SK-N-SH (cell line): ENCODE measurements at regions not wholly inside any gene's neighbourhood (a gene's known extent, or its start where the extent isn't known, plus 50 kb on each side); places are given as distances from the start of the nearest gene placed in this dataset.

ENCODE experiments used
- CTCF ChIA-PET: fragments of 300-600, 350-600 bp; formaldehyde crosslinking; extraction: SDS; loops from one replicate; lab custom pipeline; 2021; lab: Yijun Ruan, JAX
- POLR2A ChIA-PET: fragments of 350-600 bp; sonication (Branson Sonifier 250); formaldehyde crosslinking; extraction: SDS; loops from one replicate; lab custom pipeline; 2020; ENCODE audit warnings: antibody characterized with exemption, inconsistent platforms; lab: Yijun Ruan, JAX
- DNase-seq: peaks from one replicate; pipeline ENCODE4 v3.0.0; 2012
- H2AFZ ChIP-seq: fragments of 200-600 bp; sonication (generic); 2 replicates; pipeline ENCODE4 v1.8.1; 2016; ENCODE audit warnings: antibody characterized with exemption, mild to moderate bottlenecking, low read depth
- H3F3A ChIP-seq: fragments of 200-600 bp; sonication (generic); replicated peaks from 2 replicates; pipeline ENCODE3; 2016; ENCODE audit warnings: antibody characterized with exemption, mild to moderate bottlenecking; ENCODE audit not compliant: insufficient read depth
- H3K27ac ChIP-seq, 2 experiments: fragments of 200-500 bp in 1 of 2; fragments of 200-600 bp in 1 of 2; sonication (Bioruptor generic) in 1 of 2; sonication (generic), shearing (Covaris generic) in 1 of 2; 2 replicates each; pipeline versions ENCODE4 v1.5.1 to v1.6.1; 2014 to 2016; ENCODE audit warnings: low read depth in 2 of 2, inconsistent platforms in 1 of 2, low read length in 1 of 2, mild to moderate bottlenecking in 1 of 2, mixed read lengths in 1 of 2
- H3K27me3 ChIP-seq: fragments of 200-600 bp; sonication (generic), shearing (Covaris generic); 2 replicates; pipeline ENCODE4 v1.6.1; 2016; ENCODE audit warnings: mixed run types; ENCODE audit not compliant: insufficient read depth
- H3K36me3 ChIP-seq, 2 experiments: fragments of 200-500 bp in 1 of 2; fragments of 200-600 bp in 1 of 2; sonication (Bioruptor generic) in 1 of 2; sonication (generic) in 1 of 2; replicated peaks in 1 of 2; 2 replicates each; pipeline versions ENCODE3 to v1.5.1; 2014 to 2016; ENCODE audit warnings: low read length in 1 of 2, mild to moderate bottlenecking in 1 of 2; ENCODE audit not compliant: insufficient read depth in 2 of 2, control insufficient read depth in 1 of 2
- H3K4me1 ChIP-seq, 2 experiments: fragments of 200-500 bp in 1 of 2; fragments of 200-600 bp in 1 of 2; sonication (Bioruptor generic) in 1 of 2; sonication (generic), shearing (Covaris generic) in 1 of 2; 2 replicates each; pipeline versions ENCODE4 v1.5.1 to v1.6.1; 2014 to 2016; ENCODE audit warnings: low read depth in 1 of 2, low read length in 1 of 2, mixed run types in 1 of 2; ENCODE audit not compliant: insufficient read depth in 2 of 2, control insufficient read depth in 1 of 2
- H3K4me2 ChIP-seq: fragments of 200-600 bp; sonication (generic), shearing (Covaris generic); 2 replicates; pipeline ENCODE4 v1.6.1; 2017; ENCODE audit warnings: mixed run types
- H3K4me3 ChIP-seq, 2 experiments: fragments of 200-500 bp in 1 of 2; fragments of 200-600 bp in 1 of 2; sonication (Bioruptor generic) in 1 of 2; sonication (generic), shearing (Covaris generic) in 1 of 2; 2 replicates each; pipeline versions ENCODE4 v1.5.1 to v1.8.1; 2014 to 2016; ENCODE audit warnings: low read depth in 2 of 2, inconsistent platforms in 1 of 2, low read length in 1 of 2, mild to moderate bottlenecking in 1 of 2, mixed read lengths in 1 of 2, moderate library complexity in 1 of 2
- H3K79me2 ChIP-seq: fragments of 200-600 bp; sonication (generic); 2 replicates; pipeline ENCODE4 v1.8.1; 2017; ENCODE audit warnings: mild to moderate bottlenecking; ENCODE audit not compliant: insufficient read depth
- H3K9ac ChIP-seq: fragments of 200-600 bp; sonication (generic); 2 replicates; pipeline ENCODE4 v1.6.1; 2017; ENCODE audit warnings: mixed run types
- H3K9me2 ChIP-seq: fragments of 200-600 bp; sonication (generic); 2 replicates; pipeline ENCODE4 v1.6.1; 2017; ENCODE audit warnings: mixed run types
- H3K9me3 ChIP-seq: fragments of 200-600 bp; sonication (generic); 2 replicates; pipeline ENCODE4 v1.6.1; 2017; ENCODE audit warnings: mixed run types, mild to moderate bottlenecking, moderate library complexity
- H4K20me1 ChIP-seq: fragments of 200-600 bp; sonication (generic); 2 replicates; pipeline ENCODE4 v1.6.1; 2017; ENCODE audit warnings: mild to moderate bottlenecking, mixed run types; ENCODE audit not compliant: insufficient read depth
- CHD2 ChIP-seq: fragments of 150-350 bp; IDR thresholded peaks from 2 replicates; pipeline ENCODE4 v1.6.1; 2018; ENCODE audit warnings: low read length; ENCODE audit not compliant: partially characterized antibody
- EP300 ChIP-seq, 2 experiments: IDR thresholded peaks; 2 replicates each; pipeline versions ENCODE4 v1.4.0 to v1.6.1; 2012; ENCODE audit warnings: borderline replicate concordance in 1 of 2, low read depth in 1 of 2, low read length in 1 of 2
- FOSL2 ChIP-seq: IDR thresholded peaks from 2 replicates; pipeline ENCODE4 v1.4.0; 2012; ENCODE audit warnings: low read depth, mild to moderate bottlenecking, moderate library complexity, borderline replicate concordance
- FOXJ3 ChIP-seq: sonication (generic); formaldehyde crosslinking; IDR thresholded peaks from 2 replicates; pipeline ENCODE4 v1.5.1; 2020; ENCODE audit warnings: mild to moderate bottlenecking, missing genetic modification reagents
- FOXM1 ChIP-seq: IDR thresholded peaks from 2 replicates; pipeline ENCODE4 v1.4.0; 2012; ENCODE audit warnings: low read depth, mild to moderate bottlenecking
- GATA2 ChIP-seq: sonication (generic); formaldehyde crosslinking; IDR thresholded peaks from 2 replicates; pipeline ENCODE4 v1.5.0; 2020; ENCODE audit warnings: mild to moderate bottlenecking, missing genetic modification reagents
- JUND ChIP-seq: IDR thresholded peaks from 2 replicates; pipeline ENCODE4 v1.4.0; 2012
- MXI1 ChIP-seq: IDR thresholded peaks from 2 replicates; pipeline ENCODE4 v1.6.1; 2012; ENCODE audit warnings: mild to moderate bottlenecking, low read depth, low read length, improper control_type of control experiment
- NFIC ChIP-seq: IDR thresholded peaks from 2 replicates; pipeline ENCODE4 v1.4.0; 2012; ENCODE audit warnings: borderline replicate concordance
- NRF1 ChIP-seq: IDR thresholded peaks from 2 replicates; pipeline ENCODE4 v1.6.1; 2012; ENCODE audit warnings: low read depth, mild to moderate bottlenecking, low read length
- POLR2AphosphoS5 ChIP-seq: IDR thresholded peaks from 2 replicates; pipeline ENCODE4 v1.6.1; 2012; ENCODE audit warnings: low read depth, low read length
- RAD21 ChIP-seq: IDR thresholded peaks from 2 replicates; pipeline ENCODE4 v1.6.1; 2012; ENCODE audit warnings: mild to moderate bottlenecking, low read length
- RCOR1 ChIP-seq: fragments of 150-350 bp; IDR thresholded peaks from 2 replicates; pipeline ENCODE4 v1.6.1; 2017; ENCODE audit warnings: antibody characterized with exemption, low read length
- RFX5 ChIP-seq: IDR thresholded peaks from 2 replicates; pipeline ENCODE4 v1.6.1; 2012; ENCODE audit warnings: mild to moderate bottlenecking, improper control_type of control experiment, low read length
- SIN3A ChIP-seq: IDR thresholded peaks from 2 replicates; pipeline ENCODE4 v1.6.1; 2012; ENCODE audit warnings: low read depth, mild to moderate bottlenecking, low read length, moderate library complexity, borderline replicate concordance
- SMC3 ChIP-seq: IDR thresholded peaks from 2 replicates; pipeline ENCODE4 v1.6.1; 2012; ENCODE audit warnings: low read depth, low read length, improper control_type of control experiment
- TCF12 ChIP-seq: IDR thresholded peaks from 2 replicates; pipeline ENCODE4 v1.4.0; 2012
- USF1 ChIP-seq: IDR thresholded peaks from 2 replicates; pipeline ENCODE4 v1.4.0; 2012; ENCODE audit warnings: low read depth, borderline replicate concordance
- WGBS: methylation state at CpG from one replicate; pipeline ENCODE4 v1.1.6; 2017; ENCODE audit warnings: low lambda C conversion rate; 5-methylcytosine and 5-hydroxymethylcytosine counted together
- TF ChIP-seq, protein P1 (sequence below): IDR thresholded peaks from 2 replicates; pipeline ENCODE4; 2012
- TF ChIP-seq, protein P2 (sequence below): IDR thresholded peaks from 2 replicates; pipeline ENCODE4 v1.4.0; 2012; ENCODE audit warnings: low read depth, borderline replicate concordance

DNA sequence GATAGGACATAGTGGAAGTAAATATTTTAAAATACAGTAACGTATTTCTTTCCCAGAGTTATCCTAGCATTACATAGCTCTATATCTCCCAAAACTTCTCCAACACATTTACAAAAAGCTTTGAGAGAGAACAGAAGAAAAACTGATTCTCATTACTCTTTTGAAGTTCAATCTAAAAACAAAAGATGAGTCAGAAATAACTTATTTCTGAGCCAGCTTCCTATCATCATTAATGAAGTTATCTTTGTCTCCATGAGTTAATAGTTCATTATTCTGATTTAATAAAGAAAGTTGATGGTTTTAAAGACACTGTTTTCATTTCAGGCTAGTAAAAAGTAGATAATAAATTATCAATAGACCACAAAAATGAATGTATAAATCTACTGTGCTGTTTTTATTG is 446.7 kb upstream of the SPRY2 start:
- no peak overlapping the region; the same call in 1 of the 2 replicates for H3K4me2 ChIP-seq
- DNase-seq = no peak
- H3K9ac ChIP-seq = no peak overlapping the region
- ChIA-PET CTCF (no interaction called here), POLR2A (no interaction called here)
- no peaks in the 10 kb centered on the region for H3K36me3 ChIP-seq
- TF ChIP-seq FOSL2 = no peak
- TF ChIP-seq POLR2AphosphoS5 = no peak
- TF ChIP-seq SMC3 = no peak
- TF ChIP-seq NFIC = no peak
- no peak for TF ChIP-seq FOXJ3 (CRISPR knock-in tag)
- TF ChIP-seq MXI1 = no peak
- no peak for TF ChIP-seq SIN3A
- TF ChIP-seq, protein P1, sequence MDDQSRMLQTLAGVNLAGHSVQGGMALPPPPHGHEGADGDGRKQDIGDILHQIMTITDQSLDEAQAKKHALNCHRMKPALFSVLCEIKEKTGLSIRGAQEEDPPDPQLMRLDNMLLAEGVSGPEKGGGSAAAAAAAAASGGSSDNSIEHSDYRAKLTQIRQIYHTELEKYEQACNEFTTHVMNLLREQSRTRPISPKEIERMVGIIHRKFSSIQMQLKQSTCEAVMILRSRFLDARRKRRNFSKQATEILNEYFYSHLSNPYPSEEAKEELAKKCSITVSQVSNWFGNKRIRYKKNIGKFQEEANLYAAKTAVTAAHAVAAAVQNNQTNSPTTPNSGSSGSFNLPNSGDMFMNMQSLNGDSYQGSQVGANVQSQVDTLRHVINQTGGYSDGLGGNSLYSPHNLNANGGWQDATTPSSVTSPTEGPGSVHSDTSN = no peak; the same call in 1 of the 2 replicates
- no peak for TF ChIP-seq EP300 (IDR thresholded peaks at IDR 0.05; ENCODE audit: borderline replicate concordance in 1 of 2, low read depth in 1 of 2, low read length in 1 of 2)
- TF ChIP-seq NRF1 = no peak
- no peak for TF ChIP-seq JUND
- TF ChIP-seq TCF12 = no peak
- no peak for TF ChIP-seq GATA2 (CRISPR knock-in tag)
- TF ChIP-seq CHD2 = no peak
- no peak for TF ChIP-seq RAD21
- no peak for TF ChIP-seq USF1
- TF ChIP-seq, protein P2, sequence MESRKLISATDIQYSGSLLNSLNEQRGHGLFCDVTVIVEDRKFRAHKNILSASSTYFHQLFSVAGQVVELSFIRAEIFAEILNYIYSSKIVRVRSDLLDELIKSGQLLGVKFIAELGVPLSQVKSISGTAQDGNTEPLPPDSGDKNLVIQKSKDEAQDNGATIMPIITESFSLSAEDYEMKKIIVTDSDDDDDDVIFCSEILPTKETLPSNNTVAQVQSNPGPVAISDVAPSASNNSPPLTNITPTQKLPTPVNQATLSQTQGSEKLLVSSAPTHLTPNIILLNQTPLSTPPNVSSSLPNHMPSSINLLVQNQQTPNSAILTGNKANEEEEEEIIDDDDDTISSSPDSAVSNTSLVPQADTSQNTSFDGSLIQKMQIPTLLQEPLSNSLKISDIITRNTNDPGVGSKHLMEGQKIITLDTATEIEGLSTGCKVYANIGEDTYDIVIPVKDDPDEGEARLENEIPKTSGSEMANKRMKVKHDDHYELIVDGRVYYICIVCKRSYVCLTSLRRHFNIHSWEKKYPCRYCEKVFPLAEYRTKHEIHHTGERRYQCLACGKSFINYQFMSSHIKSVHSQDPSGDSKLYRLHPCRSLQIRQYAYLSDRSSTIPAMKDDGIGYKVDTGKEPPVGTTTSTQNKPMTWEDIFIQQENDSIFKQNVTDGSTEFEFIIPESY = no peak
- TF ChIP-seq FOXM1 = no peak
- no peak for TF ChIP-seq RCOR1
- no peak for TF ChIP-seq RFX5
- H3K9me3 ChIP-seq = no peaks in the 10 kb centered on the region
- H3K4me1 ChIP-seq = peaks cover 0 to 3% of the 10 kb centered on the region in 2 experiments; a peak in 1 of 4 replicates
- no peaks in the 10 kb centered on the region for H3K79me2 ChIP-seq
- H3F3A ChIP-seq = no peaks in the 10 kb centered on the region
- H3K4me3 ChIP-seq = no peak overlapping the region
- H3K27ac ChIP-seq = peak overlapping the region in 1 of 2 experiments; percentile 23; a peak in 1 of 4 replicates
- no peaks in the 10 kb centered on the region; the same call in none of the 2 replicates for H3K9me2 ChIP-seq
- peak overlapping the region; percentile 40; the same call in 1 of the 2 replicates for H2AFZ ChIP-seq
- no peaks in the 10 kb centered on the region for H4K20me1 ChIP-seq
- H3K27me3 ChIP-seq = no peaks in the 10 kb centered on the region
- WGBS = 42% methylated on average over 1 of the region's 1 CpG
